Naive thymus-derived CD8-positive, alpha-beta T cell (primary cell): ENCODE measurements at regions not wholly inside any gene's neighbourhood (a gene's known extent, or its start where the extent isn't known, plus 50 kb on each side); places are given as distances from the start of the nearest gene placed in this dataset.

Experiments used
- ATAC-seq, 2 donors: fragments of 150-1000 bp; cut with Tn5 transposase in 1 of 2; sonication (Bioruptor Pico), chemical (Tn5 transposase) in 1 of 2; 1 replicate in 1 of 2; 2 replicates in 1 of 2; pipeline ENCODE4 v1.10.0; 2021; ENCODE audit warnings: mild to moderate bottlenecking in 2 of 2, moderate library complexity in 2 of 2
- POLR2A ChIA-PET: fragments of 350-600 bp; sonication (Branson Sonifier 250); formaldehyde crosslinking; loops from one replicate; lab custom pipeline; 2021; ENCODE audit warnings: antibody characterized with exemption; lab: Charles Lee
- DNase-seq, 10 donors: peaks; one replicate each; pipeline versions ENCODE4 v3.0.0 to v3.0.0-alpha.2; 2020 to 2022
- H3K27ac Mint-ChIP-seq, 10 donors: one replicate each; pipeline ENCODE4 v1.8.0; 2020 to 2022; ENCODE audit warnings: mild to moderate bottlenecking in 10 of 10, mixed read lengths in 10 of 10, moderate library complexity in 4 of 10, inconsistent platforms in 1 of 10
- H3K27me3 Mint-ChIP-seq, 5 donors: one replicate each; pipeline ENCODE4 v1.8.0; 2021 to 2022; ENCODE audit warnings: mixed read lengths in 5 of 5
- H3K36me3 Mint-ChIP-seq, 3 donors: one replicate each; pipeline ENCODE4 v1.8.0; 2020 to 2022; ENCODE audit warnings: mixed read lengths in 3 of 3, mild to moderate bottlenecking in 2 of 3, inconsistent platforms in 1 of 3
- H3K4me1 Mint-ChIP-seq, 4 donors: one replicate each; pipeline ENCODE4 v1.8.0; 2021 to 2022; ENCODE audit warnings: mixed read lengths in 4 of 4
- H3K4me3 Mint-ChIP-seq, 10 donors: one replicate each; pipeline ENCODE4 v1.8.0; 2020 to 2022; ENCODE audit warnings: mild to moderate bottlenecking in 10 of 10, mixed read lengths in 10 of 10, moderate library complexity in 6 of 10, inconsistent platforms in 1 of 10
- H3K9me3 Mint-ChIP-seq, 9 donors: one replicate each; pipeline ENCODE4 v1.8.0; 2020 to 2022; ENCODE audit warnings: mixed read lengths in 9 of 9, mild to moderate bottlenecking in 3 of 9, inconsistent platforms in 1 of 9, moderate library complexity in 1 of 9

GRCh38 chr1:94623560-94624148 is 82.1 kb upstream of the F3 start:
- no peaks in the 10 kb centered on the region for H3K4me1 Mint-ChIP-seq
- H3K9me3 Mint-ChIP-seq: peaks cover 0 to 8% (median 2%) of the 10 kb centered on the region in 9 donors
- no peaks in the 10 kb centered on the region for H3K36me3 Mint-ChIP-seq
- no peak overlapping the region for H3K4me3 Mint-ChIP-seq
- no peak overlapping the region for H3K27ac Mint-ChIP-seq
- POLR2A ChIA-PET: no interaction called here
- no peak for DNase-seq
- H3K27me3 Mint-ChIP-seq: peaks cover 0 to 9% (median 1%) of the 10 kb centered on the region in 5 donors
- no peak for ATAC-seq

GRCh38 chr1:94622757-94623156 is 81.2 kb upstream of the F3 start:
- H3K36me3 Mint-ChIP-seq: peaks cover 0 to 8% (median 0%) of the 10 kb centered on the region in 3 donors
- no peak for ATAC-seq
- H3K9me3 Mint-ChIP-seq: peaks cover 0 to 17% (median 2%) of the 10 kb centered on the region in 9 donors
- no peak for DNase-seq
- H3K4me3 Mint-ChIP-seq: no peak overlapping the region
- H3K27me3 Mint-ChIP-seq: peaks cover 2 to 10% (median 6%) of the 10 kb centered on the region in 5 donors
- no peaks in the 10 kb centered on the region for H3K4me1 Mint-ChIP-seq
- no peak overlapping the region for H3K27ac Mint-ChIP-seq
- POLR2A ChIA-PET: no interaction called here

GRCh38 chr1:94621802-94622201 is 80.2 kb upstream of the F3 start:
- Mint-ChIP-seq H3K4me1 (no peaks in the 10 kb centered on the region), H3K27me3 (peaks cover 2 to 11% (median 6%) of the 10 kb centered on the region in 5 donors), H3K9me3 (peaks cover 0 to 21% (median 2%) of the 10 kb centered on the region in 9 donors), H3K4me3 (no peak overlapping the region), H3K36me3 (peaks cover 0 to 8% (median 0%) of the 10 kb centered on the region in 3 donors), H3K27ac (no peak overlapping the region)
- POLR2A ChIA-PET: no interaction called here
- DNase-seq (no peak), ATAC-seq (no peak)

GRCh38 chr1:94621395-94621794 is 79.8 kb upstream of the F3 start:
- ATAC-seq: no peak
- no peak for DNase-seq
- Mint-ChIP-seq H3K27ac (no peak overlapping the region), H3K4me1 (no peaks in the 10 kb centered on the region), H3K27me3 (peaks cover 2 to 11% (median 6%) of the 10 kb centered on the region in 5 donors), H3K9me3 (peaks cover 0 to 21% (median 2%) of the 10 kb centered on the region in 9 donors), H3K4me3 (no peak overlapping the region), H3K36me3 (peaks cover 0 to 8% (median 0%) of the 10 kb centered on the region in 3 donors)
- POLR2A ChIA-PET: no interaction called here

- DNase-seq: no peak
- POLR2A ChIA-PET: no interaction called here
Observed at GRCh38 chr1:94620345-94621031, 78.9 kb upstream of the F3 start.

GRCh38 chr1:94619731-94620130 is 78.2 kb upstream of the F3 start:
- no peak overlapping the region for H3K4me3 Mint-ChIP-seq
- DNase-seq (no peak), ATAC-seq (no peak)
- H3K27me3 Mint-ChIP-seq: peaks cover 2 to 11% (median 7%) of the 10 kb centered on the region in 5 donors
- no peaks in the 10 kb centered on the region for H3K4me1 Mint-ChIP-seq
- H3K9me3 Mint-ChIP-seq: peaks cover 0 to 21% (median 2%) of the 10 kb centered on the region in 9 donors
- no peak overlapping the region for H3K27ac Mint-ChIP-seq
- peaks cover 0 to 8% (median 0%) of the 10 kb centered on the region in 3 donors for H3K36me3 Mint-ChIP-seq
- POLR2A ChIA-PET: no interaction called here

More at GRCh38 chr1:94620345-94621031, 78.9 kb upstream of the F3 start:
- peaks cover 2 to 11% (median 7%) of the 10 kb centered on the region in 5 donors for H3K27me3 Mint-ChIP-seq
- H3K4me1 Mint-ChIP-seq: no peaks in the 10 kb centered on the region
- H3K27ac Mint-ChIP-seq: no peak overlapping the region
- H3K36me3 Mint-ChIP-seq: peaks cover 0 to 8% (median 0%) of the 10 kb centered on the region in 3 donors
- no peak for ATAC-seq
- no peak overlapping the region for H3K4me3 Mint-ChIP-seq
- H3K9me3 Mint-ChIP-seq: peaks cover 0 to 21% (median 2%) of the 10 kb centered on the region in 9 donors

- POLR2A ChIA-PET: no interaction called here
- ATAC-seq (no peak), DNase-seq (no peak)
- Mint-ChIP-seq H3K9me3 (peaks cover 0 to 21% (median 2%) of the 10 kb centered on the region in 9 donors), H3K27ac (no peak overlapping the region), H3K27me3 (peaks cover 2 to 11% (median 10%) of the 10 kb centered on the region in 5 donors), H3K4me1 (peaks cover 0 to 2% (median 0%) of the 10 kb centered on the region in 4 donors), H3K36me3 (peaks cover 0 to 8% (median 0%) of the 10 kb centered on the region in 3 donors), H3K4me3 (no peak overlapping the region)
Observed at GRCh38 chr1:94617957-94618739, 76.6 kb upstream of the F3 start.

GRCh38 chr1:94617134-94617805 is 75.7 kb upstream of the F3 start:
- Mint-ChIP-seq H3K4me3 (no peak overlapping the region), H3K36me3 (peaks cover 0 to 8% (median 0%) of the 10 kb centered on the region in 3 donors), H3K4me1 (peaks cover 0 to 2% (median 0%) of the 10 kb centered on the region in 4 donors), H3K27me3 (peaks cover 2 to 11% (median 7%) of the 10 kb centered on the region in 5 donors), H3K27ac (no peak overlapping the region), H3K9me3 (peaks cover 0 to 21% (median 2%) of the 10 kb centered on the region in 9 donors)
- ATAC-seq: no peak
- DNase-seq: no peak
- POLR2A ChIA-PET: no interaction called here

- ATAC-seq: no peak
- POLR2A ChIA-PET: no interaction called here
Observed at GRCh38 chr1:94616506-94616905, 74.9 kb upstream of the F3 start.

GRCh38 chr1:94614996-94615395 is 73.4 kb upstream of the F3 start:
- peaks cover 0 to 8% (median 0%) of the 10 kb centered on the region in 3 donors for H3K36me3 Mint-ChIP-seq
- peaks cover 0 to 11% (median 10%) of the 10 kb centered on the region in 5 donors for H3K27me3 Mint-ChIP-seq
- no peak overlapping the region for H3K4me3 Mint-ChIP-seq
- ATAC-seq (no peak), DNase-seq (no peak)
- peaks cover 0 to 2% (median 0%) of the 10 kb centered on the region in 4 donors for H3K4me1 Mint-ChIP-seq
- peaks cover 0 to 21% (median 2%) of the 10 kb centered on the region in 9 donors for H3K9me3 Mint-ChIP-seq
- H3K27ac Mint-ChIP-seq: peak overlapping the region in 1 of 10 donors; percentile 50
- POLR2A ChIA-PET: no interaction called here

More at GRCh38 chr1:94616506-94616905, 74.9 kb upstream of the F3 start:
- H3K4me1 Mint-ChIP-seq: peaks cover 0 to 2% (median 0%) of the 10 kb centered on the region in 4 donors
- no peak overlapping the region for H3K4me3 Mint-ChIP-seq
- no peak overlapping the region for H3K27ac Mint-ChIP-seq
- no peak for DNase-seq
- H3K9me3 Mint-ChIP-seq: peaks cover 0 to 21% (median 2%) of the 10 kb centered on the region in 9 donors
- H3K36me3 Mint-ChIP-seq: peaks cover 0 to 8% (median 0%) of the 10 kb centered on the region in 3 donors
- peaks cover 2 to 11% (median 7%) of the 10 kb centered on the region in 5 donors for H3K27me3 Mint-ChIP-seq

- H3K36me3 Mint-ChIP-seq: peaks cover 0 to 8% (median 0%) of the 10 kb centered on the region in 3 donors
- ATAC-seq: no peak
- H3K27ac Mint-ChIP-seq: no peak overlapping the region
- H3K27me3 Mint-ChIP-seq: peaks cover 0 to 11% (median 10%) of the 10 kb centered on the region in 5 donors
- POLR2A ChIA-PET: no interaction called here
- no peak overlapping the region for H3K4me3 Mint-ChIP-seq
- peaks cover 0 to 18% (median 2%) of the 10 kb centered on the region in 9 donors for H3K9me3 Mint-ChIP-seq
- H3K4me1 Mint-ChIP-seq: peaks cover 0 to 2% (median 0%) of the 10 kb centered on the region in 4 donors
- no peak for DNase-seq
Observed at GRCh38 chr1:94614168-94614815, 72.7 kb upstream of the F3 start.
